GM23338 (cell line): ENCODE measurements at regions not wholly inside any gene's neighbourhood (a gene's known extent, or its start where the extent isn't known, plus 50 kb on each side); places are given as distances from the start of the nearest gene placed in this dataset.

ENCODE experiments used
- ATAC-seq: fragments of 200-7000 bp; cut with Tn5 transposase; 3 replicates; pipeline ENCODE4 v1.9.1; 2020
- DNase-seq: peaks from one replicate; pipeline ENCODE4 v3.0.0-alpha.2; 2015; ENCODE audit warnings: low spot score
- H2AFZ ChIP-seq: fragments of 200-600 bp; sonication (generic); 2 replicates; pipeline ENCODE4 v1.8.0; 2016; ENCODE audit warnings: antibody characterized with exemption, mild to moderate bottlenecking, moderate library complexity
- H3F3A ChIP-seq: fragments of 200-600 bp; sonication (generic); replicated peaks from 2 replicates; pipeline ENCODE4 v1.8.0; 2017; ENCODE audit warnings: antibody characterized with exemption, mixed run types, low read depth
- H3K27ac ChIP-seq: fragments of 200-600 bp; sonication (generic); 2 replicates; pipeline ENCODE4 v1.6.1; 2016; ENCODE audit warnings: low read depth
- H3K27me3 ChIP-seq: fragments of 200-600 bp; sonication (generic); 2 replicates; pipeline ENCODE4 v1.8.0; 2016; ENCODE audit warnings: mild to moderate bottlenecking, mixed run types, moderate library complexity; ENCODE audit not compliant: insufficient read depth
- H3K36me3 ChIP-seq: fragments of 200-600 bp; sonication (generic); 2 replicates; pipeline ENCODE4 v1.8.0; 2016; ENCODE audit warnings: mild to moderate bottlenecking; ENCODE audit not compliant: insufficient read depth
- H3K4me1 ChIP-seq: fragments of 200-600 bp; sonication (generic); 2 replicates; pipeline ENCODE4 v1.8.0; 2016; ENCODE audit warnings: mild to moderate bottlenecking, moderate library complexity; ENCODE audit not compliant: insufficient read depth
- H3K4me2 ChIP-seq: fragments of 200-600 bp; sonication (generic); 2 replicates; pipeline ENCODE4 v1.7.1; 2017; ENCODE audit warnings: mixed run types
- H3K4me3 ChIP-seq: fragments of 200-600 bp; sonication (generic); 2 replicates; pipeline ENCODE4 v1.6.1; 2016; ENCODE audit warnings: mixed run types
- H3K79me2 ChIP-seq: fragments of 200-600 bp; sonication (generic); replicated peaks from 2 replicates; pipeline ENCODE4 v1.8.0; 2017; ENCODE audit warnings: mild to moderate bottlenecking; ENCODE audit not compliant: insufficient read depth
- H3K9me2 ChIP-seq: fragments of 200-600 bp; sonication (generic); 2 replicates; pipeline ENCODE4 v1.8.0; 2017; ENCODE audit not compliant: insufficient read depth
- H4K20me1 ChIP-seq: fragments of 200-600 bp; sonication (generic); replicated peaks from 2 replicates; pipeline ENCODE4 v1.8.0; 2017; ENCODE audit warnings: mild to moderate bottlenecking; ENCODE audit not compliant: insufficient read depth
- H3K27ac Mint-ChIP-seq: 2 replicates; pipeline ENCODE4 v1.8.0; 2020; ENCODE audit warnings: inconsistent platforms, mild to moderate bottlenecking, moderate library complexity, mixed read lengths
- H3K27me3 Mint-ChIP-seq: 3 replicates; pipeline ENCODE4 v1.8.0; 2022; ENCODE audit warnings: low read depth, mild to moderate bottlenecking, moderate library complexity, mixed read lengths, inconsistent platforms; ENCODE audit not compliant: insufficient read depth, poor library complexity
- H3K36me3 Mint-ChIP-seq: 3 replicates; pipeline ENCODE4 v1.8.0; 2021; ENCODE audit warnings: low read depth, mild to moderate bottlenecking, inconsistent platforms, moderate library complexity, mixed read lengths
- H3K4me1 Mint-ChIP-seq: 3 replicates; pipeline ENCODE4 v1.8.0; 2020; ENCODE audit warnings: mild to moderate bottlenecking, inconsistent platforms, mixed read lengths
- H3K4me3 Mint-ChIP-seq: 3 replicates; pipeline ENCODE4 v1.8.0; 2021; ENCODE audit warnings: moderate library complexity, mild to moderate bottlenecking, inconsistent platforms, mixed read lengths
- H3K9me3 Mint-ChIP-seq: 3 replicates; pipeline ENCODE4 v1.8.0; 2020; ENCODE audit warnings: moderate library complexity, mild to moderate bottlenecking, inconsistent platforms, mixed read lengths
- CREB1 ChIP-seq: fragments of 250-450 bp; sonication (Bioruptor Pico); IDR thresholded peaks from 2 replicates; pipeline ENCODE4 v1.5.0; 2020; ENCODE audit warnings: low read depth, mild to moderate bottlenecking, moderate library complexity
- CTCF ChIP-seq, 2 experiments: fragments of 200-600 bp in 1 of 2; sonication (generic) in 1 of 2; conservative IDR thresholded peaks; 2 replicates each; pipeline versions ENCODE4 v1.5.1 to v1.6.1; 2016 to 2017; ENCODE audit warnings: antibody characterized with exemption in 2 of 2, low read depth in 2 of 2, mild to moderate bottlenecking in 2 of 2, moderate library complexity in 1 of 2
- ETS1 ChIP-seq: IDR thresholded peaks from 2 replicates; pipeline ENCODE4 v1.6.1; 2016; ENCODE audit warnings: antibody characterized with exemption
- EZH2 ChIP-seq: fragments of 200-600 bp; sonication (generic); IDR thresholded peaks from one replicate; pipeline ENCODE4 v1.8.0; 2017; ENCODE audit warnings: antibody characterized with exemption, mild to moderate bottlenecking, low read depth; ENCODE audit not compliant: unreplicated experiment
- EZH2phosphoT487 ChIP-seq: fragments of 200-600 bp; sonication (generic); IDR thresholded peaks from one replicate; pipeline ENCODE4 v1.8.1; 2018; ENCODE audit warnings: antibody characterized with exemption; ENCODE audit not compliant: unreplicated experiment
- JUNB ChIP-seq: IDR thresholded peaks from one replicate; pipeline ENCODE4 v1.6.1; 2016; ENCODE audit warnings: antibody characterized with exemption; ENCODE audit not compliant: unreplicated experiment
- NANOG ChIP-seq: IDR thresholded peaks from 2 replicates; pipeline ENCODE4 v1.6.1; 2016; ENCODE audit warnings: antibody characterized with exemption, borderline replicate concordance
- POLR2AphosphoS5 ChIP-seq: IDR thresholded peaks from 2 replicates; pipeline ENCODE4 v1.6.1; 2016; ENCODE audit warnings: antibody characterized with exemption, low read depth
- REST ChIP-seq: IDR thresholded peaks from one replicate; pipeline ENCODE4 v1.6.1; 2018; ENCODE audit warnings: antibody characterized with exemption; ENCODE audit not compliant: unreplicated experiment
- STAT1 ChIP-seq: IDR thresholded peaks from one replicate; pipeline ENCODE4 v1.6.1; 2016; ENCODE audit warnings: antibody characterized with exemption; ENCODE audit not compliant: unreplicated experiment
- ZNF114 ChIP-seq: fragments of 250-450 bp; sonication (Bioruptor Pico); IDR thresholded peaks from 2 replicates; pipeline ENCODE4 v1.5.0; 2020; ENCODE audit warnings: mild to moderate bottlenecking, moderate library complexity
- ZNF331 ChIP-seq: fragments of 250-450 bp; sonication (Bioruptor Pico); IDR thresholded peaks from 2 replicates; pipeline ENCODE4 v1.5.0; 2020; ENCODE audit warnings: low read depth, mild to moderate bottlenecking, moderate library complexity
- ZNF462 ChIP-seq: fragments of 250-450 bp; sonication (Bioruptor Pico); IDR thresholded peaks from 2 replicates; pipeline ENCODE4 v1.5.0; 2020; ENCODE audit warnings: mild to moderate bottlenecking, moderate library complexity

GRCh38 chr2:136242100-136242499 is 124.2 kb upstream of the CXCR4 start:
- Mint-ChIP-seq H3K27ac (no peak overlapping the region), H3K9me3 (no peaks in the 10 kb centered on the region), H3K4me3 (no peak overlapping the region; the same call in 2 of the 3 replicates), H3K27me3 (peaks cover 9% of the 10 kb centered on the region), H3K36me3 (no peaks in the 10 kb centered on the region), H3K4me1 (peaks cover 14% of the 10 kb centered on the region)
- Histone ChIP-seq H4K20me1 (no peaks in the 10 kb centered on the region), H3K27me3 (no peaks in the 10 kb centered on the region), H3K79me2 (no peaks in the 10 kb centered on the region), H2AFZ (no peak overlapping the region), H3K27ac (no peak overlapping the region), H3K9me2 (peaks cover 7% of the 10 kb centered on the region; the same call in 1 of the 2 replicates), H3K36me3 (no peaks in the 10 kb centered on the region), H3K4me3 (no peak overlapping the region), H3K4me1 (peaks cover 9% of the 10 kb centered on the region; the same call in 1 of the 2 replicates), H3K4me2 (no peak overlapping the region), H3F3A (no peaks in the 10 kb centered on the region)
- TF ChIP-seq STAT1, result no peak
- TF ChIP-seq NANOG, result no peak
- TF ChIP-seq ZNF331 (CRISPR knock-in tag), result no peak
- TF ChIP-seq JUNB, result no peak
- no peak for TF ChIP-seq CTCF (conservative IDR thresholded peaks at IDR 0.05; ENCODE audit: low read depth in 2 of 2)
- no peak for TF ChIP-seq EZH2
- TF ChIP-seq ETS1, result no peak
- no peak for TF ChIP-seq EZH2phosphoT487
- TF ChIP-seq CREB1 (CRISPR knock-in tag), result no peak
- TF ChIP-seq ZNF114, result no peak
- TF ChIP-seq REST, result no peak
- TF ChIP-seq ZNF462 (CRISPR knock-in tag), result no peak
- no peak for TF ChIP-seq POLR2AphosphoS5
- no peak for ATAC-seq
- DNase-seq, result no peak
